Lower leg skin (tissue), 4 donors: ENCODE measurements at regions not wholly inside any gene's neighbourhood (a gene's known extent, or its start where the extent isn't known, plus 50 kb on each side); places are given as distances from the start of the nearest gene placed in this dataset.

ENCODE experiments used
- DNase-seq, 2 donors: peaks; one replicate each; pipeline ENCODE4 v3.0.0-alpha.2; 2019; ENCODE audit warnings: low spot score in 2 of 2
- H3K4me3 ChIP-seq: fragments of 200-600 bp; sonication (generic); 2 replicates; pipeline ENCODE4 v1.5.1; 2017; ENCODE audit warnings: mild to moderate bottlenecking, low read depth; ENCODE audit not compliant: poor library complexity, severe bottlenecking
- POLR2A ChIP-seq, 2 donors: fragments of 450-650 bp; IDR thresholded peaks; one replicate each; pipeline ENCODE4 v1.6.1; 2016 to 2017; ENCODE audit warnings: antibody characterized with exemption in 2 of 2, mild to moderate bottlenecking in 1 of 2, moderate library complexity in 1 of 2
- WGBS, 2 donors: methylation state at CpG; one replicate each; pipeline ENCODE4 v1.1.5; 2018; 5-methylcytosine and 5-hydroxymethylcytosine counted together
- intact Hi-C: fragments of 100-400 bp; cut with DNase I; formaldehyde crosslinking; loops from one replicate; pipeline ENCODE4 v1.15.0; 2023; ENCODE audit warnings: low total_unique reads
- TF ChIP-seq, protein P1 (sequence below), 3 donors: fragments of 450-650 bp; IDR thresholded peaks; one replicate each; pipeline ENCODE4 v1.5.1; 2016; ENCODE audit warnings: antibody characterized with exemption in 3 of 3, mild to moderate bottlenecking in 3 of 3, moderate library complexity in 2 of 3

DNA sequence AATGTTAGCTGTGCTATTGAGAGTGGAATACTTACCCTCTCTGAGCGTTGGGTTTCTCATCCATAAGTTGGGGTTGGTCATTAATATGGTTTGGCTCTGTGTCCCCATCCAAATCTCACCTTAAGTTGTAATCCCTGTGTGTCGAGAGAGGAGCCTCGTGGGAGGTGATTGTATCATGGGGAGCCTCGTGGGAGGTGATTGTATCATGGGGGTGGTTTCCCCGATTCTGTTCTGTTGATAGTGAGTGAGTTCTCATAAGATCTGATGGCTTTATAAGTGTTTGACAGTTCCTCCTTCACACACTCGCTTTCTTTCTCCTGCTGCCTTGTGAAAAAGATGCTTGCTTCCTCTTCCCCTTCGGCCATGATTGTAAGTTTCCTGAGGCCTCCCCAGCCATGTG is 391.1 kb downstream of the FAM133A start:
- TF ChIP-seq, protein P1, sequence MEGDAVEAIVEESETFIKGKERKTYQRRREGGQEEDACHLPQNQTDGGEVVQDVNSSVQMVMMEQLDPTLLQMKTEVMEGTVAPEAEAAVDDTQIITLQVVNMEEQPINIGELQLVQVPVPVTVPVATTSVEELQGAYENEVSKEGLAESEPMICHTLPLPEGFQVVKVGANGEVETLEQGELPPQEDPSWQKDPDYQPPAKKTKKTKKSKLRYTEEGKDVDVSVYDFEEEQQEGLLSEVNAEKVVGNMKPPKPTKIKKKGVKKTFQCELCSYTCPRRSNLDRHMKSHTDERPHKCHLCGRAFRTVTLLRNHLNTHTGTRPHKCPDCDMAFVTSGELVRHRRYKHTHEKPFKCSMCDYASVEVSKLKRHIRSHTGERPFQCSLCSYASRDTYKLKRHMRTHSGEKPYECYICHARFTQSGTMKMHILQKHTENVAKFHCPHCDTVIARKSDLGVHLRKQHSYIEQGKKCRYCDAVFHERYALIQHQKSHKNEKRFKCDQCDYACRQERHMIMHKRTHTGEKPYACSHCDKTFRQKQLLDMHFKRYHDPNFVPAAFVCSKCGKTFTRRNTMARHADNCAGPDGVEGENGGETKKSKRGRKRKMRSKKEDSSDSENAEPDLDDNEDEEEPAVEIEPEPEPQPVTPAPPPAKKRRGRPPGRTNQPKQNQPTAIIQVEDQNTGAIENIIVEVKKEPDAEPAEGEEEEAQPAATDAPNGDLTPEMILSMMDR (IDR thresholded peaks at IDR 0.05), result no peak
- no peak for TF ChIP-seq POLR2A (IDR thresholded peaks at IDR 0.05)
- H3K4me3 ChIP-seq, result no peak overlapping the region
- no peak for DNase-seq
- intact Hi-C loops, result no loop called here
- WGBS, 2 donors, result 74 to 78% methylated on average over 7 of the region's 7 CpGs

DNA sequence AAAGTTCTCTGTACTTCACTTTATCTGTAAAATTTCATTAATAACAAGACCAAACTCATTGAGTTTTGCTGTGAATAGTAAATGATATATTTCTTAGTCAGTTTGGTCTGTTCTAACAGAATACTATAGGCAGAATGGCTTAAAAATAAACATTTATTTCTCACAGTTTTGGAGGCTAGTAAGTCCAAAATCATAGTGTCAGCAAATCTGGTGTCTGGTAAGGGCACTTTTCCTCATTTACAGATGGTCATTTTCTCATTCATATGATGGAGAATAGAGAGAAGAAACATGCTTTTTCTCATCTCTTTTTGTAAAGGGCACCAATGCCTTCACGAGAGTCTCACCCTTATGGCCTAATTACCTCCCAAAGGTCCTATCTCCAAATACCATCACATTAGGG is 415.1 kb downstream of the FAM133A start:
- no peak overlapping the region for H3K4me3 ChIP-seq
- 91% methylated on average over 1 of the region's 1 CpG; no CpG with 5 or more reads in 1 of the 2 donors for WGBS, 2 donors
- TF ChIP-seq, protein P1 (IDR thresholded peaks at IDR 0.05), result no peak
- no peak for TF ChIP-seq POLR2A (IDR thresholded peaks at IDR 0.05)
- no peak for DNase-seq
- intact Hi-C loops, result no loop called here

DNA sequence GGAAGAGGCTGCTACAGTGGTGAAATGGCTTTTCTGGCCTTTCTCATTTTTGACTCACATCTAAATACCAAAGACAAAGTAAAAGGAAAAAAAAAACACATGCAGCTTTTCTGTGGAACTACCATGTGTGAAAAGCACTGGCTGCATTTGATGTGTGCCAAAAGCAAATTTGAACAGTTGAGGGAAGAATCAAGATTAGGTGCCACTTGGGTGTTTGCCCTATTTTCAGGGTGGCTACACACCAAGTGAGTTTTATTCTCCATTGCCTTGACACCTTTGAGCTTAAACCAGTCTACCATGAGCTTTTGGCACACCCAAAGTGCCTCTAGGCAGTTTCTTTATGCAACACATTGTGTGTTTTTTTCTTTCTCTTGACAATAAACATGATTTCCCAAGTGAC is 423.9 kb downstream of the FAM133A start:
- no peak for DNase-seq
- no peak overlapping the region for H3K4me3 ChIP-seq
- intact Hi-C loops, result no loop called here
- TF ChIP-seq, protein P1 (IDR thresholded peaks at IDR 0.05), result no peak
- TF ChIP-seq POLR2A (IDR thresholded peaks at IDR 0.05), result no peak

DNA sequence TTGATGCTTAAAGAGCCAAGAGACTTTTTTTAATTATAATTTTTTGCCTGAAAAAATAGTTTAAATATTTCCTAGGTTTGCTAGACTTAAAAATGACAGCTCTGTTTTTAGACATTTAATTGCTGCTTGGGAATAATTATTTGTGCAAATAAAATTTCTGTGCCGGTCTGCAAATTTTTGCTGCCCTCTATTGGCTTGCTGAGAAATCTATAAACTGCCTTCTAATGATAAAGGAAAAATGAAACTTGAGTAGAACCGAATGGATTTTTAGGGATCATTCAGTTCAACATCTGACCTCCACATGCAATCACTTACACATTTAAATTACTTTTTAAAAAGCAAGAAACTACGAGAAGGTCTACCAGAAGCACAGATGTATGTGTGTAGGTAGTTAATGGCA is 434.0 kb downstream of the FAM133A start:
- no peak for TF ChIP-seq POLR2A (IDR thresholded peaks at IDR 0.05)
- TF ChIP-seq, protein P1 (IDR thresholded peaks at IDR 0.05), result no peak
- no peak overlapping the region for H3K4me3 ChIP-seq
- intact Hi-C loops, result no loop called here
- DNase-seq, result no peak
- WGBS, 2 donors, result 29% methylated on average over 3 of the region's 3 CpGs; no CpG with 5 or more reads in 1 of the 2 donors

DNA sequence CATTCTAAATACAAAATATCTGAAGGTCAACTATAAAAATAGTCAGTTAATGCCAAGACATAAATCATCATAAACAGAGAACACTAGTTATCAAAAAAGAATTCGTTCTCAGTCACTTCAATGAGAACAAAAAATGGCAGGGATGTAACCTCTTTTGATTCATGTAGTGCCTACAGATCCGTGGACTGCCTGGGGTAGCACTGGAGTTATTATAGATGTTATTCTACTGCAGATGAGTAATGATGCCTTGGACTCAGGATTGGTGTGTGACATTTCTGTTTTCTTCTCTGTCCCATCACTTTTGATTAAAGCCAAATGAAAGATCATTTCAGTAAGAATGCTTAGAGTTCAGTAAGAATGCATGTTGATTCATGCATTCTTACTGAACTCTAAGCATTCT is 440.4 kb downstream of the FAM133A start:
- no peak for DNase-seq
- TF ChIP-seq POLR2A (IDR thresholded peaks at IDR 0.05), result no peak
- TF ChIP-seq, protein P1 (IDR thresholded peaks at IDR 0.05), result no peak
- WGBS, 2 donors, result 18% methylated on average over 2 of the region's 2 CpGs; no CpG with 5 or more reads in 1 of the 2 donors
- no peak overlapping the region for H3K4me3 ChIP-seq
- intact Hi-C loops, result no loop called here

DNA sequence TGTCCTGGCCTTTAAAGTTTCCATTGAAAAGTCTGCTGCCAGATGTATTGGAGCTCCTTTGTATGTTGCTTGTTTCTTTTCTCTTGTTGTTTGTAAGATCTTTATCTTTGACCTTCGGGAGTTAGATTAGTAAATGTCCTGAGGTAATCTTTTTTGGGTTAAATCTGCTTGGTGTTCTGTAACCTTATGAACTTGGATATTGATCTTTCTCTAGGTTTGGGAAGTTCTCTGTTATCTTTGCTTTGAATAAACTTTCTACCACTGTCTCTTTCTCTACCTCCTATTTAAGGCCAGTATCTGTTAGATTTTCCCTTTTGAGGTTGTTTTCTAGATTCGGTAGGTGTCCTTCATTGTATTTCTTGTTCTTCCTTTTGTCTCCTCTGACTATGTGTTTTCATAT is 447.8 kb downstream of the FAM133A start:
- no peak for DNase-seq
- no peak overlapping the region for H3K4me3 ChIP-seq
- intact Hi-C loops, result no loop called here
- TF ChIP-seq, protein P1 (IDR thresholded peaks at IDR 0.05), result no peak
- no peak for TF ChIP-seq POLR2A (IDR thresholded peaks at IDR 0.05)
- WGBS, 2 donors, result 62% methylated on average over 2 of the region's 2 CpGs; no CpG with 5 or more reads in 1 of the 2 donors
